ENCODE measurements at regions not wholly inside any gene's neighbourhood (a gene's known extent, or its start where the extent isn't known, plus 50 kb on each side); places are given as distances from the start of the nearest gene placed in this dataset.

- Histone ChIP-seq H3K9me3 (ENCODE audit: control insufficient read depth in 2 of 2, insufficient read depth in 1 of 2, low read depth in 1 of 2, low read length in 1 of 2) (no peaks in the 10 kb centered on the region), H3K4me3 (ENCODE audit: low read depth in 1 of 3, low read length in 3 of 3) (no peak overlapping the region), H3K27me3 (ENCODE audit: control insufficient read depth in 3 of 3, insufficient read depth in 3 of 3, low read length in 3 of 3) (no peaks in the 10 kb centered on the region), H3K36me3 (ENCODE audit: control insufficient read depth in 3 of 3, insufficient read depth in 2 of 3, low read depth in 1 of 3, low read length in 3 of 3) (no peaks in the 10 kb centered on the region), H3K4me1 (ENCODE audit: control insufficient read depth in 3 of 3, insufficient read depth in 2 of 3, low read depth in 1 of 3, low read length in 2 of 3) (no peaks in the 10 kb centered on the region), H3K27ac (ENCODE audit: low read depth in 1 of 3, low read length in 2 of 3) (no peak overlapping the region)
- FAIRE-seq: no peak
- no peak for DNase-seq
- 66 to 71% (median 67%) methylated on average over 2 of the region's 2 CpGs for WGBS, 3 donors
These were observed 958.6 kb downstream of the STIM2 start for GRCh38 chr4:27819246-27819645.

GRCh38 chr4:27828843-27829242, 968.2 kb downstream of the STIM2 start:
- Histone ChIP-seq H3K27ac (ENCODE audit: low read depth in 1 of 3, low read length in 2 of 3) (no peak overlapping the region), H3K9me3 (ENCODE audit: control insufficient read depth in 2 of 2, insufficient read depth in 1 of 2, low read depth in 1 of 2, low read length in 1 of 2) (no peaks in the 10 kb centered on the region), H3K4me3 (ENCODE audit: low read depth in 1 of 3, low read length in 3 of 3) (no peak overlapping the region), H3K36me3 (ENCODE audit: control insufficient read depth in 3 of 3, insufficient read depth in 2 of 3, low read depth in 1 of 3, low read length in 3 of 3) (no peaks in the 10 kb centered on the region), H3K27me3 (ENCODE audit: control insufficient read depth in 3 of 3, insufficient read depth in 3 of 3, low read length in 3 of 3) (no peaks in the 10 kb centered on the region), H3K4me1 (ENCODE audit: control insufficient read depth in 3 of 3, insufficient read depth in 2 of 3, low read depth in 1 of 3, low read length in 2 of 3) (no peaks in the 10 kb centered on the region)
- no peak for DNase-seq
- FAIRE-seq: no peak
- WGBS, 3 donors: 33 to 67% (median 44%) methylated on average over 1 of the region's 1 CpG

- FAIRE-seq (no peak), DNase-seq (no peak)
- no peaks in the 10 kb centered on the region for H3K27me3 ChIP-seq (ENCODE audit: control insufficient read depth in 3 of 3, insufficient read depth in 3 of 3, low read length in 3 of 3)
- H3K36me3 ChIP-seq (ENCODE audit: control insufficient read depth in 3 of 3, insufficient read depth in 2 of 3, low read depth in 1 of 3, low read length in 3 of 3): no peaks in the 10 kb centered on the region
- H3K9me3 ChIP-seq (ENCODE audit: control insufficient read depth in 2 of 2, insufficient read depth in 1 of 2, low read depth in 1 of 2, low read length in 1 of 2): no peaks in the 10 kb centered on the region
- WGBS, 3 donors: 66 to 77% (median 73%) methylated on average over 3 of the region's 3 CpGs
- H3K4me3 ChIP-seq (ENCODE audit: low read depth in 1 of 3, low read length in 3 of 3): no peak overlapping the region
- no peak overlapping the region for H3K27ac ChIP-seq (ENCODE audit: low read depth in 1 of 3, low read length in 2 of 3)
- H3K4me1 ChIP-seq (ENCODE audit: control insufficient read depth in 3 of 3, insufficient read depth in 2 of 3, low read depth in 1 of 3, low read length in 2 of 3): no peaks in the 10 kb centered on the region
These were observed 969.6 kb downstream of the STIM2 start for GRCh38 chr4:27830251-27830650.

GRCh38 chr4:27835851-27836250, 975.2 kb downstream of the STIM2 start:
- H3K27ac ChIP-seq (ENCODE audit: low read depth in 1 of 3, low read length in 2 of 3): no peak overlapping the region
- H3K9me3 ChIP-seq (ENCODE audit: control insufficient read depth in 2 of 2, insufficient read depth in 1 of 2, low read depth in 1 of 2, low read length in 1 of 2): no peaks in the 10 kb centered on the region
- H3K27me3 ChIP-seq (ENCODE audit: control insufficient read depth in 3 of 3, insufficient read depth in 3 of 3, low read length in 3 of 3): no peaks in the 10 kb centered on the region
- no peaks in the 10 kb centered on the region for H3K4me1 ChIP-seq (ENCODE audit: control insufficient read depth in 3 of 3, insufficient read depth in 2 of 3, low read depth in 1 of 3, low read length in 2 of 3)
- no peak for FAIRE-seq
- DNase-seq: no peak
- WGBS, 3 donors: 91 to 98% (median 95%) methylated on average over 1 of the region's 1 CpG
- H3K4me3 ChIP-seq (ENCODE audit: low read depth in 1 of 3, low read length in 3 of 3): no peak overlapping the region
- H3K36me3 ChIP-seq (ENCODE audit: control insufficient read depth in 3 of 3, insufficient read depth in 2 of 3, low read depth in 1 of 3, low read length in 3 of 3): no peaks in the 10 kb centered on the region

- 93 to 97% (median 95%) methylated on average over 4 of the region's 4 CpGs for WGBS, 3 donors
- no peak overlapping the region for H3K4me3 ChIP-seq (ENCODE audit: low read depth in 1 of 3, low read length in 3 of 3)
These were observed 975.9 kb downstream of the STIM2 start for GRCh38 chr4:27836523-27836922.

GRCh38 chr4:27843776-27844175, 983.1 kb downstream of the STIM2 start:
- no peak overlapping the region for H3K4me3 ChIP-seq (ENCODE audit: low read depth in 1 of 3, low read length in 3 of 3)
- DNase-seq: no peak

More at GRCh38 chr4:27836523-27836922, 975.9 kb downstream of the STIM2 start:
- H3K4me1 ChIP-seq (ENCODE audit: control insufficient read depth in 3 of 3, insufficient read depth in 2 of 3, low read depth in 1 of 3, low read length in 2 of 3): no peaks in the 10 kb centered on the region
- no peaks in the 10 kb centered on the region for H3K27me3 ChIP-seq (ENCODE audit: control insufficient read depth in 3 of 3, insufficient read depth in 3 of 3, low read length in 3 of 3)
- FAIRE-seq (no peak), DNase-seq (no peak)
- H3K27ac ChIP-seq (ENCODE audit: low read depth in 1 of 3, low read length in 2 of 3): no peak overlapping the region
- H3K9me3 ChIP-seq (ENCODE audit: control insufficient read depth in 2 of 2, insufficient read depth in 1 of 2, low read depth in 1 of 2, low read length in 1 of 2): no peaks in the 10 kb centered on the region
- no peaks in the 10 kb centered on the region for H3K36me3 ChIP-seq (ENCODE audit: control insufficient read depth in 3 of 3, insufficient read depth in 2 of 3, low read depth in 1 of 3, low read length in 3 of 3)

GRCh38 chr4:27844376-27844775, 983.7 kb downstream of the STIM2 start:
- Histone ChIP-seq H3K9me3 (ENCODE audit: control insufficient read depth in 2 of 2, insufficient read depth in 1 of 2, low read depth in 1 of 2, low read length in 1 of 2) (peaks cover 0 to 1% of the 10 kb centered on the region in 2 donors), H3K27me3 (ENCODE audit: control insufficient read depth in 3 of 3, insufficient read depth in 3 of 3, low read length in 3 of 3) (no peaks in the 10 kb centered on the region), H3K4me1 (ENCODE audit: control insufficient read depth in 3 of 3, insufficient read depth in 2 of 3, low read depth in 1 of 3, low read length in 2 of 3) (no peaks in the 10 kb centered on the region), H3K36me3 (ENCODE audit: control insufficient read depth in 3 of 3, insufficient read depth in 2 of 3, low read depth in 1 of 3, low read length in 3 of 3) (no peaks in the 10 kb centered on the region), H3K4me3 (ENCODE audit: low read depth in 1 of 3, low read length in 3 of 3) (no peak overlapping the region), H3K27ac (ENCODE audit: low read depth in 1 of 3, low read length in 2 of 3) (no peak overlapping the region)
- 84 to 94% (median 88%) methylated on average over 2 of the region's 2 CpGs for WGBS, 3 donors
- FAIRE-seq: no peak
- no peak for DNase-seq

More at GRCh38 chr4:27843776-27844175, 983.1 kb downstream of the STIM2 start:
- Histone ChIP-seq H3K27ac (ENCODE audit: low read depth in 1 of 3, low read length in 2 of 3) (no peak overlapping the region), H3K4me1 (ENCODE audit: control insufficient read depth in 3 of 3, insufficient read depth in 2 of 3, low read depth in 1 of 3, low read length in 2 of 3) (no peaks in the 10 kb centered on the region), H3K9me3 (ENCODE audit: control insufficient read depth in 2 of 2, insufficient read depth in 1 of 2, low read depth in 1 of 2, low read length in 1 of 2) (peaks cover 0 to 1% of the 10 kb centered on the region in 2 donors), H3K36me3 (ENCODE audit: control insufficient read depth in 3 of 3, insufficient read depth in 2 of 3, low read depth in 1 of 3, low read length in 3 of 3) (no peaks in the 10 kb centered on the region), H3K27me3 (ENCODE audit: control insufficient read depth in 3 of 3, insufficient read depth in 3 of 3, low read length in 3 of 3) (no peaks in the 10 kb centered on the region)
- no peak for FAIRE-seq

GRCh38 chr4:27846951-27847350, 986.3 kb downstream of the STIM2 start:
- no peak overlapping the region for H3K27ac ChIP-seq (ENCODE audit: low read depth in 1 of 3, low read length in 2 of 3)
- no peaks in the 10 kb centered on the region for H3K4me1 ChIP-seq (ENCODE audit: control insufficient read depth in 3 of 3, insufficient read depth in 2 of 3, low read depth in 1 of 3, low read length in 2 of 3)
- FAIRE-seq (no peak), DNase-seq (no peak)
- peaks cover 0 to 1% of the 10 kb centered on the region in 2 donors for H3K9me3 ChIP-seq (ENCODE audit: control insufficient read depth in 2 of 2, insufficient read depth in 1 of 2, low read depth in 1 of 2, low read length in 1 of 2)
- no peaks in the 10 kb centered on the region for H3K27me3 ChIP-seq (ENCODE audit: control insufficient read depth in 3 of 3, insufficient read depth in 3 of 3, low read length in 3 of 3)
- no peaks in the 10 kb centered on the region for H3K36me3 ChIP-seq (ENCODE audit: control insufficient read depth in 3 of 3, insufficient read depth in 2 of 3, low read depth in 1 of 3, low read length in 3 of 3)
- 71 to 89% (median 74%) methylated on average over 1 of the region's 1 CpG for WGBS, 3 donors
- H3K4me3 ChIP-seq (ENCODE audit: low read depth in 1 of 3, low read length in 3 of 3): no peak overlapping the region

- Histone ChIP-seq H3K27me3 (ENCODE audit: control insufficient read depth in 3 of 3, insufficient read depth in 3 of 3, low read length in 3 of 3) (no peaks in the 10 kb centered on the region), H3K27ac (ENCODE audit: low read depth in 1 of 3, low read length in 2 of 3) (no peak overlapping the region), H3K36me3 (ENCODE audit: control insufficient read depth in 3 of 3, insufficient read depth in 2 of 3, low read depth in 1 of 3, low read length in 3 of 3) (no peaks in the 10 kb centered on the region), H3K4me1 (ENCODE audit: control insufficient read depth in 3 of 3, insufficient read depth in 2 of 3, low read depth in 1 of 3, low read length in 2 of 3) (no peaks in the 10 kb centered on the region), H3K4me3 (ENCODE audit: low read depth in 1 of 3, low read length in 3 of 3) (no peak overlapping the region), H3K9me3 (ENCODE audit: control insufficient read depth in 2 of 2, insufficient read depth in 1 of 2, low read depth in 1 of 2, low read length in 1 of 2) (no peaks in the 10 kb centered on the region)
- WGBS, 3 donors: 44 to 52% (median 44%) methylated on average over 1 of the region's 1 CpG
- DNase-seq: no peak
- FAIRE-seq: no peak
These were observed 1000.7 kb downstream of the STIM2 start for GRCh38 chr4:27861381-27861787.
